Loucy (cell line): ENCODE measurements at regions not wholly inside any gene's neighbourhood (a gene's known extent, or its start where the extent isn't known, plus 50 kb on each side); places are given as distances from the start of the nearest gene placed in this dataset.

Source experiments
- H2AFZ ChIP-seq: fragments of 200-600 bp; sonication (generic); 2 replicates; pipeline ENCODE4 v1.6.0; 2016; ENCODE audit warnings: antibody characterized with exemption, mild to moderate bottlenecking, low read length, moderate library complexity
- H3F3A ChIP-seq: fragments of 200-600 bp; 2 replicates; pipeline ENCODE4 v1.6.0; 2016; ENCODE audit warnings: antibody characterized with exemption, low read depth, mild to moderate bottlenecking
- H3K27me3 ChIP-seq: fragments of 200-600 bp; sonication (generic); 2 replicates; pipeline ENCODE4 v1.6.1; 2014; ENCODE audit warnings: low read length, mild to moderate bottlenecking; ENCODE audit not compliant: insufficient read depth, poor library complexity, severe bottlenecking
- H3K36me3 ChIP-seq: fragments of 200-600 bp; sonication (generic); 2 replicates; pipeline ENCODE4 v1.6.1; 2016; ENCODE audit warnings: low read length; ENCODE audit not compliant: insufficient read depth
- H3K4me1 ChIP-seq: fragments of 200-600 bp; sonication (generic); 2 replicates; pipeline ENCODE4 v1.5.1; 2014; ENCODE audit warnings: low read length, mild to moderate bottlenecking; ENCODE audit not compliant: insufficient read depth, poor library complexity, severe bottlenecking
- H3K4me2 ChIP-seq: fragments of 200-600 bp; sonication (generic); 2 replicates; pipeline ENCODE4 v1.6.0; 2014; ENCODE audit warnings: antibody characterized with exemption, low read length, low read depth, mild to moderate bottlenecking; ENCODE audit not compliant: poor library complexity, severe bottlenecking
- H3K4me3 ChIP-seq: fragments of 200-600 bp; sonication (generic); 2 replicates; pipeline ENCODE4 v1.5.1; 2014; ENCODE audit warnings: low read length, mild to moderate bottlenecking, mixed read lengths; ENCODE audit not compliant: poor library complexity, severe bottlenecking
- H3K79me2 ChIP-seq: fragments of 200-600 bp; sonication (generic); 2 replicates; pipeline ENCODE4 v1.6.1; 2014; ENCODE audit warnings: low read length; ENCODE audit not compliant: insufficient read depth
- H3K9ac ChIP-seq: fragments of 200-600 bp; sonication (generic); 2 replicates; pipeline ENCODE4 v1.6.0; 2014; ENCODE audit warnings: mild to moderate bottlenecking, low read depth, low read length, moderate library complexity; ENCODE audit not compliant: poor library complexity, severe bottlenecking
- H3K9me2 ChIP-seq: fragments of 200-600 bp; sonication (generic); replicated peaks from 2 replicates; pipeline ENCODE4 v1.6.1; 2016; ENCODE audit warnings: low read depth, low read length, mixed read lengths
- H3K9me3 ChIP-seq: fragments of 200-600 bp; sonication (generic); 2 replicates; pipeline ENCODE4 v1.6.1; 2014; ENCODE audit warnings: mild to moderate bottlenecking, antibody characterized with exemption, low read length, low read depth; ENCODE audit not compliant: insufficient read depth
- H4K20me1 ChIP-seq: fragments of 200-600 bp; sonication (generic); 2 replicates; pipeline ENCODE4 v1.6.0; 2014; ENCODE audit warnings: antibody characterized with exemption, low read length, mild to moderate bottlenecking; ENCODE audit not compliant: insufficient read depth, poor library complexity, severe bottlenecking
- EZH2phosphoT487 ChIP-seq: fragments of 200-600 bp; IDR thresholded peaks from 2 replicates; pipeline ENCODE4 v1.6.1; 2018; ENCODE audit warnings: antibody characterized with exemption, mild to moderate bottlenecking, moderate library complexity, borderline replicate concordance
- TF ChIP-seq, protein P1 (sequence below): fragments of 200-600 bp; sonication (generic); conservative IDR thresholded peaks from 2 replicates; pipeline ENCODE4 v1.5.1; 2014; ENCODE audit warnings: mild to moderate bottlenecking, antibody characterized with exemption, low read length

DNA sequence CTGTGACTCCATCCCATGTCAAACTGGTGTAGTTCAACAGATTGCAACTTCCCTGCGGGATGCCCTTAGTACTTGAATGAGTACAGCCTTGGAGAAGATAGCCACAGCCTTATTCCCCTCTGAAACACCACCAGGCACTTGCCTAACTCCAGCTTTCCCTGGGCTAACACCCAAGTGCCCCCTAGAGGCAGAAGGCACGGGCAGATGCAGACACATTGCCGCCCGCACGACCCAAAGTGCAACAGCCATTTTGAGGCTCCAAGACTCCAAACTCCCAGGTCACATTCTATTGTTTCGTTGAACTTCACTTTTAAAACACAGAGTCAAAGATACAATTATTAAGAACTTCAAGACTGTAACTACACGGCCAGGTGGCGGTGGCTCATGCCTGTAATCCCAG lies 163.6 kb upstream of the CDH6 start:
- H3K9ac ChIP-seq: no peak overlapping the region
- H3F3A ChIP-seq: no peaks in the 10 kb centered on the region
- no peaks in the 10 kb centered on the region for H3K9me3 ChIP-seq
- no peaks in the 10 kb centered on the region for H3K27me3 ChIP-seq
- no peaks in the 10 kb centered on the region for H3K9me2 ChIP-seq
- no peak overlapping the region for H2AFZ ChIP-seq
- no peak overlapping the region for H3K4me3 ChIP-seq
- TF ChIP-seq, protein P1, sequence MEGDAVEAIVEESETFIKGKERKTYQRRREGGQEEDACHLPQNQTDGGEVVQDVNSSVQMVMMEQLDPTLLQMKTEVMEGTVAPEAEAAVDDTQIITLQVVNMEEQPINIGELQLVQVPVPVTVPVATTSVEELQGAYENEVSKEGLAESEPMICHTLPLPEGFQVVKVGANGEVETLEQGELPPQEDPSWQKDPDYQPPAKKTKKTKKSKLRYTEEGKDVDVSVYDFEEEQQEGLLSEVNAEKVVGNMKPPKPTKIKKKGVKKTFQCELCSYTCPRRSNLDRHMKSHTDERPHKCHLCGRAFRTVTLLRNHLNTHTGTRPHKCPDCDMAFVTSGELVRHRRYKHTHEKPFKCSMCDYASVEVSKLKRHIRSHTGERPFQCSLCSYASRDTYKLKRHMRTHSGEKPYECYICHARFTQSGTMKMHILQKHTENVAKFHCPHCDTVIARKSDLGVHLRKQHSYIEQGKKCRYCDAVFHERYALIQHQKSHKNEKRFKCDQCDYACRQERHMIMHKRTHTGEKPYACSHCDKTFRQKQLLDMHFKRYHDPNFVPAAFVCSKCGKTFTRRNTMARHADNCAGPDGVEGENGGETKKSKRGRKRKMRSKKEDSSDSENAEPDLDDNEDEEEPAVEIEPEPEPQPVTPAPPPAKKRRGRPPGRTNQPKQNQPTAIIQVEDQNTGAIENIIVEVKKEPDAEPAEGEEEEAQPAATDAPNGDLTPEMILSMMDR: peak; percentile 45
- TF ChIP-seq EZH2phosphoT487: no peak
- H3K36me3 ChIP-seq: no peaks in the 10 kb centered on the region
- no peaks in the 10 kb centered on the region for H3K79me2 ChIP-seq
- no peaks in the 10 kb centered on the region for H4K20me1 ChIP-seq
- no peak overlapping the region for H3K4me2 ChIP-seq
- no peaks in the 10 kb centered on the region for H3K4me1 ChIP-seq

DNA sequence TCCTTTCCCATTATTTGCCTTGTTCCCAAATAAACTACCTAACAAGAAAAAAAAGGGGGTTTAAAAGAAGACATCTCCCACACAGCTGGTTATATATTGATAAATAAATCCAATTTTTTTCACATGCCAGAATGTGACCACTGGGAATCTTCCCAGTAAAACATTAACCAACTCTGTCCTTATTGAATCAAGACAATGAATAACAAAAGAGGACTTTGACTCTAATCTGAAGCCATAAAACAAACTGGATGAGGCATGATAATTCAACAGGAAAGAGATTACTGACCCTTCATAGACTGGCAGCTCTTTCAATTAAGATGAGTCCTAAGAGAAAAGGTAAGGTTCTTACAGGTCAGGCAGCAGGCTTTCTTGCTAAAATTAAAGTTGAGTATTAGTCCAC lies 165.8 kb upstream of the CDH6 start:
- Histone ChIP-seq H3K9me2 (no peaks in the 10 kb centered on the region), H3K9me3 (no peaks in the 10 kb centered on the region), H3K9ac (no peak overlapping the region), H4K20me1 (no peaks in the 10 kb centered on the region), H3K4me1 (no peaks in the 10 kb centered on the region), H3K27me3 (no peaks in the 10 kb centered on the region), H3F3A (no peaks in the 10 kb centered on the region), H3K36me3 (no peaks in the 10 kb centered on the region), H3K79me2 (no peaks in the 10 kb centered on the region), H3K4me2 (no peak overlapping the region), H2AFZ (no peak overlapping the region), H3K4me3 (no peak overlapping the region)
- TF ChIP-seq, protein P1: no peak
- TF ChIP-seq EZH2phosphoT487: no peak

DNA sequence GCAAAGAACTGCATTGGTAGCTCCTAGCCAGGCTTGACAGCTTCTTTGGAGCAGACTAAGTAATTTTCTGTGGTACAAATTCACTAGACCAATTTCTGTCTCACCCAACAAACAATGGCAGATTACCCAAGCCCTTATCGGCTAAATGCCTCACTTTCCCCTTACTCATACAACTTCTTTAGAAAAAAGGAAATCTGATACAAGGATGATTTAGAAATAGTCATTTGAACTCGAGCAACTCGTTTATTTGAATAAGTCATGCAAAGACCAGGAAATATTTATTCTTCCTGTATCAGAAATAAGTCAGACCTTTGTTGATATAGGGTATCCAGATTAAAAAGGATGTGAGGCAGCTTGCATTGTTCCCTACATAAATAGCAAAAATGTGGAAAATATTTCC lies 170.4 kb upstream of the CDH6 start:
- Histone ChIP-seq H3K36me3 (no peaks in the 10 kb centered on the region), H3K79me2 (no peaks in the 10 kb centered on the region), H2AFZ (no peak overlapping the region), H3K9ac (no peak overlapping the region), H3K4me3 (no peak overlapping the region), H3K9me2 (no peaks in the 10 kb centered on the region), H3K9me3 (no peaks in the 10 kb centered on the region), H3F3A (no peaks in the 10 kb centered on the region), H3K4me1 (no peaks in the 10 kb centered on the region), H3K4me2 (no peak overlapping the region), H4K20me1 (no peaks in the 10 kb centered on the region), H3K27me3 (no peaks in the 10 kb centered on the region)
- TF ChIP-seq EZH2phosphoT487: no peak
- TF ChIP-seq, protein P1: no peak
